ENCODE measurements at regions not wholly inside any gene's neighbourhood (a gene's known extent, or its start where the extent isn't known, plus 50 kb on each side); places are given as distances from the start of the nearest gene placed in this dataset.
A peak's percentile ranks its signal among the peaks of the same experiment; 100 is the strongest.
"Not testable (repeated sequence)": the region's sequence is repeated elsewhere in the genome, so short reads cannot be mapped to it uniquely, and the experiment has no call there.

GRCh38 chr4:112819729-112820128 lies 182.8 kb downstream of the LARP7 start:
- H3K4me3 ChIP-seq (ENCODE audit: low read depth, low read length) = no peak overlapping the region
- no peak for TF ChIP-seq MAX (IDR thresholded peaks at IDR 0.05; ENCODE audit: low read depth, low read length)
- TF ChIP-seq POLR2A (IDR thresholded peaks at IDR 0.05; ENCODE audit: extremely low read depth, insufficient read length) = no peak
- TF ChIP-seq MYC (IDR thresholded peaks at IDR 0.05; ENCODE audit: low read depth, low read length) = no peak
- TF ChIP-seq CTCF (IDR thresholded peaks at IDR 0.05; ENCODE audit: low read depth, low read length) = no peak
- DNase-seq (ENCODE audit: low read depth) = no peak

- DNase-seq (ENCODE audit: low read depth) = no peak
- no peak overlapping the region for H3K4me3 ChIP-seq (ENCODE audit: low read depth, low read length)
- TF ChIP-seq MAX (IDR thresholded peaks at IDR 0.05; ENCODE audit: low read depth, low read length) = no peak
These were observed 186.2 kb downstream of the LARP7 start for GRCh38 chr4:112823156-112823555.

- no peak overlapping the region for H3K4me3 ChIP-seq (ENCODE audit: low read depth, low read length)
- no peak for DNase-seq (ENCODE audit: low read depth)
- TF ChIP-seq POLR2A (IDR thresholded peaks at IDR 0.05; ENCODE audit: extremely low read depth, insufficient read length) = no peak
- no peak for TF ChIP-seq MYC (IDR thresholded peaks at IDR 0.05; ENCODE audit: low read depth, low read length)
- no peak for TF ChIP-seq MAX (IDR thresholded peaks at IDR 0.05; ENCODE audit: low read depth, low read length)
- no peak for TF ChIP-seq CTCF (IDR thresholded peaks at IDR 0.05; ENCODE audit: low read depth, low read length)
These were observed 186.7 kb downstream of the LARP7 start for GRCh38 chr4:112823606-112824005.

- TF ChIP-seq POLR2A (IDR thresholded peaks at IDR 0.05; ENCODE audit: extremely low read depth, insufficient read length) (no peak), MAX (IDR thresholded peaks at IDR 0.05; ENCODE audit: low read depth, low read length) (no peak), MYC (IDR thresholded peaks at IDR 0.05; ENCODE audit: low read depth, low read length) (no peak), CTCF (IDR thresholded peaks at IDR 0.05; ENCODE audit: low read depth, low read length) (no peak)
- no peak for DNase-seq (ENCODE audit: low read depth)
- no peak overlapping the region for H3K4me3 ChIP-seq (ENCODE audit: low read depth, low read length)
These were observed 193.9 kb downstream of the LARP7 start for GRCh38 chr4:112830753-112831386.

GRCh38 chr4:112832493-112832892 lies 195.6 kb downstream of the LARP7 start:
- no peak for DNase-seq (ENCODE audit: low read depth)
- no peak for TF ChIP-seq MAX (IDR thresholded peaks at IDR 0.05; ENCODE audit: low read depth, low read length)
- no peak for TF ChIP-seq MYC (IDR thresholded peaks at IDR 0.05; ENCODE audit: low read depth, low read length)
- TF ChIP-seq CTCF (IDR thresholded peaks at IDR 0.05; ENCODE audit: low read depth, low read length) = no peak
- TF ChIP-seq POLR2A (IDR thresholded peaks at IDR 0.05; ENCODE audit: extremely low read depth, insufficient read length) = no peak
- H3K4me3 ChIP-seq (ENCODE audit: low read depth, low read length) = no peak overlapping the region

- no peak for DNase-seq (ENCODE audit: low read depth)
- no peak for TF ChIP-seq MYC (IDR thresholded peaks at IDR 0.05; ENCODE audit: low read depth, low read length)
- TF ChIP-seq CTCF (IDR thresholded peaks at IDR 0.05; ENCODE audit: low read depth, low read length) = no peak
- no peak for TF ChIP-seq POLR2A (IDR thresholded peaks at IDR 0.05; ENCODE audit: extremely low read depth, insufficient read length)
- TF ChIP-seq MAX (IDR thresholded peaks at IDR 0.05; ENCODE audit: low read depth, low read length) = no peak
- H3K4me3 ChIP-seq (ENCODE audit: low read depth, low read length) = no peak overlapping the region
These were observed 200.0 kb downstream of the LARP7 start for GRCh38 chr4:112836895-112837294.

GRCh38 chr4:112838015-112838414 lies 201.1 kb downstream of the LARP7 start:
- not testable (repeated sequence) for H3K4me3 ChIP-seq (ENCODE audit: low read depth, low read length)
- DNase-seq (ENCODE audit: low read depth) = peak; percentile 8

Data from NB4 (cell line).